ENCODE measurements at regions not wholly inside any gene's neighbourhood (a gene's known extent, or its start where the extent isn't known, plus 50 kb on each side); places are given as distances from the start of the nearest gene placed in this dataset.

DNA sequence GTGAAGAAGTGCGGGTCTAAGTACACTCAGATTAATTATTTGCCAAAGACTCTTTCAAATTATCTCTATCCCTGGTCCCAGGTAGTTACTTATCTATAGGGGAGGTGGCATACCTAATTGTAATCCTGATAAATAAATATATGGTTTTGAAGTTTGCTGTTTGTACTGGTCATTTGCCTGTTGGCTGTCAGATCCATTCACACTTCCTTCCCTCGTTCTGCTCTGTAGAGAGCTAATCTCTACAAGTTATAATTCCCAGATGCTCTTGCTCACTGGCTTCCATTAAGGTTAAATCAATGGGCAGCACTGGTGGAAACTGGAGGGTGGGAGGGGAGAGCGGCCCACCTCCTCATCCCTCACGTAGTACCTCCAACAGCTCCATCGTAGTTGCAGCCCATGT, 447.1 kb downstream of the TXNL1 start:
- no peak overlapping the region for H3K4me3 ChIP-seq (ENCODE audit: low read depth, low read length)
- Mint-ChIP-seq H3K36me3 (ENCODE audit: insufficient read depth, unreplicated experiment) (no peaks in the 10 kb centered on the region), H3K9me3 (ENCODE audit: unreplicated experiment) (no peaks in the 10 kb centered on the region), H3K27me3 (ENCODE audit: insufficient read depth, unreplicated experiment) (peaks cover 5% of the 10 kb centered on the region), H3K27ac (ENCODE audit: unreplicated experiment) (no peak overlapping the region), H3K4me3 (ENCODE audit: unreplicated experiment) (no peak overlapping the region), H3K4me1 (ENCODE audit: low read depth, unreplicated experiment) (peaks cover 9% of the 10 kb centered on the region)
- H3K4me1 ChIP-seq = no peaks in the 10 kb centered on the region
- ChIA-PET POLR2A (no interaction called here), CTCF (no interaction called here)
- no peaks in the 10 kb centered on the region for H3K36me3 ChIP-seq (ENCODE audit: control insufficient read depth, insufficient read depth, low read length)
- intact Hi-C loops (cut with micrococcal nuclease; ENCODE audit: unreplicated experiment) = no loop called here
- no peak for TF ChIP-seq CTCF (IDR thresholded peaks at IDR 0.05; ENCODE audit: insufficient read depth in 1 of 2, low read depth in 1 of 2, low read length in 1 of 2, severe bottlenecking in 1 of 2, unreplicated experiment in 1 of 2)
- BruUV-seq (replicated peaks) = no TSS peak
- no peaks in the 10 kb centered on the region for H3K27me3 ChIP-seq (replicated peaks; ENCODE audit: control insufficient read depth, insufficient read depth, low read length)
- no peaks in the 10 kb centered on the region for H3K9me3 ChIP-seq
- DNase-seq = no peak

GRCh38 chr18:56189615-56190014, 448.8 kb downstream of the TXNL1 start:
- no TSS peak for BruUV-seq (replicated peaks)
- H3K4me1 ChIP-seq = no peaks in the 10 kb centered on the region
- TF ChIP-seq CTCF (IDR thresholded peaks at IDR 0.05; ENCODE audit: insufficient read depth in 1 of 2, low read depth in 1 of 2, low read length in 1 of 2, severe bottlenecking in 1 of 2, unreplicated experiment in 1 of 2) = no peak
- Mint-ChIP-seq H3K27ac (ENCODE audit: unreplicated experiment) (no peak overlapping the region), H3K36me3 (ENCODE audit: insufficient read depth, unreplicated experiment) (no peaks in the 10 kb centered on the region), H3K27me3 (ENCODE audit: insufficient read depth, unreplicated experiment) (peaks cover 5% of the 10 kb centered on the region), H3K9me3 (ENCODE audit: unreplicated experiment) (no peaks in the 10 kb centered on the region), H3K4me3 (ENCODE audit: unreplicated experiment) (no peak overlapping the region), H3K4me1 (ENCODE audit: low read depth, unreplicated experiment) (peaks cover 9% of the 10 kb centered on the region)
- no peaks in the 10 kb centered on the region for H3K9me3 ChIP-seq
- intact Hi-C loops (cut with micrococcal nuclease; ENCODE audit: unreplicated experiment) = no loop called here
- no peaks in the 10 kb centered on the region for H3K36me3 ChIP-seq (ENCODE audit: control insufficient read depth, insufficient read depth, low read length)
- ChIA-PET CTCF (no interaction called here), POLR2A (no interaction called here)
- DNase-seq = no peak
- H3K27me3 ChIP-seq (replicated peaks; ENCODE audit: control insufficient read depth, insufficient read depth, low read length) = no peaks in the 10 kb centered on the region
- no peak overlapping the region for H3K4me3 ChIP-seq (ENCODE audit: low read depth, low read length)

DNA sequence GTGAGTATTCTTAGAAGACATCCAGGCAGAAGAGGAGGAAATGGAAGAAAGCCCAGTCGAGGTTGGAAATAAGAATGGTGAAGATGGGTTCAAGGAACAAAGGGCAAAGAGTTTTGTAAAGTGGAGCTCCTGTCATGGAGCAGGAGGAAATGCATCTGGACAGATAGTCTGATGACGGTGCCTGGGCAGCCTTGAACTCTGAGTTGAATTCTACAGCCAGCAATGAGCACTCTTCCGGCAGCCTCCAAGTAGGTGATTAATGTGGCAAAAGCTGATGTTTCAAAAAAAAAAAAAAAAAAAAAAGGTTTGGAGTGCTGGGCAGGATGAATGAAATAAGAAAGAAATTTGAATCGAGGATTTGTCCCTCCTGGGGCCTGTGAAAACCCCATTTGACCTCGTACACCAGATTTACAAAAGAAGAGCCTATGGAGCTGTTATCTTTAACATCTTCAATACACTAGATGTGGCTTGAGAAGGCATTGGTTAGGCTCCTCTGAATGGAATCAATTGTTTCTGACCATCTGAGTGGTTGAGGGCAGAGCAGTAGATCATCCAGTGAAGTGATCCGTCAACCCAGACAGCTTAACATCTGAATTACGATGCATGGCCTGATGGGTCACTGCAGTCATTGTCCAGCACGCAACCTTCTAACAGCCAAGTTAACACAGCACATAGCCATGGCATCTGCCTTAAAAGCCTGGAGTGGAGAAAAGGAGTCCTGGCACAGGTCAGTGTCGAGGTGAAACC, 449.7 kb downstream of the TXNL1 start:
- ChIA-PET POLR2A (no interaction called here), CTCF (no interaction called here)
- Histone ChIP-seq H3K36me3 (ENCODE audit: control insufficient read depth, insufficient read depth, low read length) (no peaks in the 10 kb centered on the region), H3K4me3 (ENCODE audit: low read depth, low read length) (no peak overlapping the region), H3K27me3 (replicated peaks; ENCODE audit: control insufficient read depth, insufficient read depth, low read length) (no peaks in the 10 kb centered on the region), H3K9me3 (no peaks in the 10 kb centered on the region), H3K4me1 (no peaks in the 10 kb centered on the region)
- DNase-seq = no peak
- no peaks in the 10 kb centered on the region for H3K9me3 Mint-ChIP-seq (ENCODE audit: unreplicated experiment)
- BruUV-seq (replicated peaks) = no TSS peak
- no peak overlapping the region for H3K27ac Mint-ChIP-seq (ENCODE audit: unreplicated experiment)
- H3K36me3 Mint-ChIP-seq (ENCODE audit: insufficient read depth, unreplicated experiment) = no peaks in the 10 kb centered on the region
- intact Hi-C loops (cut with micrococcal nuclease; ENCODE audit: unreplicated experiment) = no loop called here
- no peak for TF ChIP-seq CTCF (IDR thresholded peaks at IDR 0.05; ENCODE audit: insufficient read depth in 1 of 2, low read depth in 1 of 2, low read length in 1 of 2, severe bottlenecking in 1 of 2, unreplicated experiment in 1 of 2)
- peaks cover 5% of the 10 kb centered on the region for H3K27me3 Mint-ChIP-seq (ENCODE audit: insufficient read depth, unreplicated experiment)
- peaks cover 9% of the 10 kb centered on the region for H3K4me1 Mint-ChIP-seq (ENCODE audit: low read depth, unreplicated experiment)
- no peak overlapping the region for H3K4me3 Mint-ChIP-seq (ENCODE audit: unreplicated experiment)

Data from Caco-2 (cell line).